H1 (cell line): ENCODE measurements at regions not wholly inside any gene's neighbourhood (a gene's known extent, or its start where the extent isn't known, plus 50 kb on each side); places are given as distances from the start of the nearest gene placed in this dataset.

ENCODE experiments used
- CTCF ChIA-PET: fragments of 300-600 bp; sonication (Branson Sonifier 250); formaldehyde crosslinking; loops from one replicate; lab custom pipeline; 2021; ENCODE audit not compliant: partially characterized antibody; lab: Charles Lee
- POLR2A ChIA-PET: fragments of 300-600 bp; sonication (Branson Sonifier 250); formaldehyde crosslinking; loops from one replicate; lab custom pipeline; 2021; ENCODE audit warnings: inconsistent platforms; ENCODE audit not compliant: partially characterized antibody; lab: Charles Lee
- DNase-seq, 2 experiments: peaks; one replicate each; pipeline versions ENCODE4 v3.0.0 to v3.0.0-alpha.2; 2010 to 2022; ENCODE audit warnings: low spot score in 2 of 2, low read depth in 1 of 2, mixed read lengths in 1 of 2
- FAIRE-seq: peaks from 2 replicates; lab custom pipeline; 2011; peaks lifted over from hg19 to GRCh38; lab: Jason Lieb, UNC
- H2AFZ ChIP-seq: 2 replicates; pipeline ENCODE4 v1.8.1; 2012; ENCODE audit warnings: low read length, inconsistent platforms
- H2AK5ac ChIP-seq: 2 replicates; pipeline ENCODE4 v1.6.1; 2013; ENCODE audit warnings: low read depth, low read length
- H2BK120ac ChIP-seq: replicated peaks from 2 replicates; pipeline ENCODE3; 2013; ENCODE audit warnings: low read depth, low read length, inconsistent platforms
- H2BK12ac ChIP-seq: 2 replicates; pipeline ENCODE4 v1.6.1; 2013; ENCODE audit warnings: low read depth, low read length
- H2BK15ac ChIP-seq: 2 replicates; pipeline ENCODE4 v1.6.1; 2013; ENCODE audit warnings: low read length
- H2BK20ac ChIP-seq: 2 replicates; pipeline ENCODE4 v1.6.1; 2013; ENCODE audit warnings: low read length
- H2BK5ac ChIP-seq: 2 replicates; pipeline ENCODE4 v1.6.1; 2013; ENCODE audit warnings: low read depth, low read length
- H3K14ac ChIP-seq: 2 replicates; pipeline ENCODE4 v1.6.1; 2013; ENCODE audit warnings: inconsistent platforms; ENCODE audit not compliant: insufficient read length
- H3K18ac ChIP-seq: 2 replicates; pipeline ENCODE4 v1.6.1; 2013; ENCODE audit warnings: low read length; ENCODE audit errors: extremely low read depth
- H3K23ac ChIP-seq: 2 replicates; pipeline ENCODE4 v1.6.1; 2013; ENCODE audit warnings: inconsistent platforms; ENCODE audit not compliant: insufficient read length
- H3K23me2 ChIP-seq: 2 replicates; pipeline ENCODE4 v1.6.1; 2013; ENCODE audit warnings: low read depth, low read length
- H3K27ac ChIP-seq: 2 replicates; pipeline ENCODE4 v1.6.1; 2011; ENCODE audit warnings: low read depth, low read length, inconsistent platforms
- H3K27me3 ChIP-seq, 4 experiments: replicated peaks in 1 of 4; 1 replicate in 1 of 4; 2 replicates in 3 of 4; pipeline versions ENCODE4 v1.6.1 to v1.8.1; 2011 to 2013; ENCODE audit warnings: low read length in 3 of 4, mild to moderate bottlenecking in 3 of 4, inconsistent platforms in 2 of 4, mixed read lengths in 2 of 4, moderate library complexity in 1 of 4; ENCODE audit not compliant: control insufficient read depth in 3 of 4, insufficient read depth in 3 of 4; ENCODE audit errors: extremely low read depth in 1 of 4
- H3K36me3 ChIP-seq, 4 experiments: 2 replicates each; pipeline versions ENCODE4 v1.6.1 to v1.8.1; 2011 to 2013; ENCODE audit warnings: mild to moderate bottlenecking in 4 of 4, low read length in 3 of 4, moderate library complexity in 2 of 4, control low read depth in 1 of 4, inconsistent platforms in 1 of 4; ENCODE audit not compliant: insufficient read depth in 4 of 4, control insufficient read depth in 2 of 4
- H3K4ac ChIP-seq: replicated peaks from 2 replicates; pipeline ENCODE3; 2013; ENCODE audit warnings: low read length, low read depth, mixed read lengths, inconsistent platforms; ENCODE audit not compliant: insufficient read length
- H3K4me1 ChIP-seq, 4 experiments: replicated peaks in 1 of 4; 1 replicate in 1 of 4; 2 replicates in 3 of 4; pipeline versions ENCODE4 v1.6.1 to v1.8.1; 2011 to 2013; ENCODE audit warnings: low read length in 3 of 4, inconsistent platforms in 2 of 4, mixed read lengths in 1 of 4; ENCODE audit not compliant: insufficient read depth in 4 of 4, control insufficient read depth in 3 of 4
- H3K4me2 ChIP-seq, 2 experiments: 2 replicates each; pipeline versions ENCODE4 v1.6.1 to v1.8.1; 2011 to 2013; ENCODE audit warnings: low read depth in 2 of 2, low read length in 2 of 2, control low read depth in 1 of 2, inconsistent platforms in 1 of 2, mild to moderate bottlenecking in 1 of 2; ENCODE audit not compliant: insufficient read depth in 1 of 2
- H3K4me3 ChIP-seq, 4 experiments: fragments of 200-600, 300-600 bp in 1 of 4; sonication (generic), shearing (Covaris generic), sonication (Bioruptor Twin) in 1 of 4; 2 replicates each; pipeline versions ENCODE4 v1.5.1 to v1.8.1; 2011 to 2016; ENCODE audit warnings: low read length in 4 of 4, low read depth in 3 of 4, control low read depth in 2 of 4, inconsistent platforms in 2 of 4, mild to moderate bottlenecking in 2 of 4, mixed read lengths in 1 of 4, moderate library complexity in 1 of 4; ENCODE audit not compliant: insufficient read depth in 2 of 4; ENCODE audit errors: extremely low read depth in 1 of 4
- H3K56ac ChIP-seq: replicated peaks from 2 replicates; pipeline ENCODE3; 2013; ENCODE audit warnings: low read depth, mild to moderate bottlenecking, mixed read lengths, low read length, inconsistent platforms; ENCODE audit not compliant: insufficient read length
- H3K79me1 ChIP-seq: 2 replicates; pipeline ENCODE4 v1.6.1; 2013; ENCODE audit warnings: low read depth, low read length, control low read depth
- H3K79me2 ChIP-seq, 2 experiments: 2 replicates each; pipeline versions ENCODE4 v1.6.1 to v1.8.1; 2012 to 2013; ENCODE audit warnings: low read length in 2 of 2, mild to moderate bottlenecking in 2 of 2, inconsistent platforms in 1 of 2; ENCODE audit not compliant: insufficient read depth in 2 of 2, control insufficient read depth in 1 of 2
- H3K9ac ChIP-seq, 4 experiments: replicated peaks in 1 of 4; 1 replicate in 1 of 4; 2 replicates in 3 of 4; pipeline versions ENCODE4 v1.6.1 to v1.8.1; 2011 to 2013; ENCODE audit warnings: low read depth in 3 of 4, low read length in 3 of 4, control low read depth in 2 of 4, mild to moderate bottlenecking in 2 of 4, moderate library complexity in 2 of 4, inconsistent platforms in 1 of 4; ENCODE audit errors: extremely low read depth in 1 of 4
- H3K9me3 ChIP-seq, 2 experiments: 2 replicates each; pipeline versions ENCODE4 v1.6.1 to v1.8.1; 2012 to 2013; ENCODE audit warnings: mild to moderate bottlenecking in 2 of 2, moderate library complexity in 2 of 2, control low read depth in 1 of 2, inconsistent platforms in 1 of 2, low read depth in 1 of 2, low read length in 1 of 2, mixed read lengths in 1 of 2; ENCODE audit not compliant: insufficient read depth in 2 of 2
- H4K20me1 ChIP-seq, 2 experiments: replicated peaks in 1 of 2; 2 replicates each; pipeline versions ENCODE3 to v1.8.1; 2011 to 2013; ENCODE audit warnings: inconsistent platforms in 2 of 2, low read length in 2 of 2, mild to moderate bottlenecking in 1 of 2; ENCODE audit not compliant: insufficient read depth in 2 of 2, control insufficient read depth in 1 of 2
- H4K5ac ChIP-seq: 2 replicates; pipeline ENCODE4 v1.6.1; 2013; ENCODE audit warnings: low read length, low read depth, mixed read lengths, inconsistent platforms; ENCODE audit not compliant: insufficient read length
- H4K8ac ChIP-seq: 2 replicates; pipeline ENCODE4 v1.8.0; 2013; ENCODE audit warnings: mild to moderate bottlenecking, moderate library complexity, low read length, inconsistent platforms; ENCODE audit not compliant: insufficient read depth; ENCODE audit errors: extremely low read depth
- H4K91ac ChIP-seq: replicated peaks from 2 replicates; pipeline ENCODE3; 2013; ENCODE audit warnings: low read length, mixed read lengths, inconsistent platforms; ENCODE audit not compliant: insufficient read length
- ASH2L ChIP-seq: fragments of 200-600, 300-600 bp; sonication (generic); IDR thresholded peaks from one replicate; pipeline ENCODE4 v1.7.1; 2017; ENCODE audit warnings: low read length
- BCL11A ChIP-seq, 2 experiments: IDR thresholded peaks; one replicate each; pipeline ENCODE4 v1.6.1; 2011; ENCODE audit warnings: low read depth in 2 of 2, low read length in 2 of 2, mild to moderate bottlenecking in 2 of 2
- CBX8 ChIP-seq: fragments of 300-800, 300-1000 bp; sonication (generic); IDR thresholded peaks from 2 replicates; pipeline ENCODE4 v1.7.1; 2016; ENCODE audit warnings: low read depth, low read length, borderline replicate concordance
- CHD1 ChIP-seq: IDR thresholded peaks from 2 replicates; pipeline ENCODE4 v1.6.1; 2012; ENCODE audit warnings: low read depth, low read length, improper control_type of control experiment
- GTF2F1 ChIP-seq: IDR thresholded peaks from 2 replicates; pipeline ENCODE4 v1.6.1; 2012; ENCODE audit warnings: low read depth, low read length, improper control_type of control experiment, borderline replicate concordance
- HDAC6 ChIP-seq: IDR thresholded peaks from one replicate; pipeline ENCODE4 v1.7.1; 2012; ENCODE audit warnings: low read depth, mild to moderate bottlenecking, inconsistent platforms, low read length, moderate library complexity
- NRF1 ChIP-seq: IDR thresholded peaks from 2 replicates; pipeline ENCODE4 v1.6.1; 2011; ENCODE audit warnings: mild to moderate bottlenecking, low read depth, low read length, improper control_type of control experiment
- SP1 ChIP-seq: IDR thresholded peaks from 2 replicates; pipeline ENCODE4 v1.6.1; 2011; ENCODE audit warnings: low read depth, low read length
- SUZ12 ChIP-seq: fragments of 200-600 bp; sonication (generic); IDR thresholded peaks from 2 replicates; pipeline ENCODE4 v1.6.1; 2012; ENCODE audit warnings: mild to moderate bottlenecking, inconsistent platforms, low read length, moderate library complexity, mixed read lengths
- TCF12 ChIP-seq: IDR thresholded peaks from 2 replicates; pipeline ENCODE4 v1.6.1; 2011; ENCODE audit warnings: low read depth, mild to moderate bottlenecking, low read length
- YY1 ChIP-seq: IDR thresholded peaks from 2 replicates; pipeline ENCODE4 v1.6.1; 2011; ENCODE audit warnings: low read depth, mild to moderate bottlenecking, low read length
- ZNF274 ChIP-seq: IDR thresholded peaks from 2 replicates; pipeline ENCODE4 v1.7.0; 2012; ENCODE audit warnings: low read length, borderline replicate concordance; ENCODE audit errors: extremely low read depth
- WGBS, 2 experiments: shearing (Covaris generic) in 1 of 2; methylation state at CpG; one replicate each; pipeline versions ENCODE4 v1.1.6 to v1.1.7; 2013 to 2015; ENCODE audit warnings: low lambda C conversion rate in 2 of 2, mixed read lengths in 2 of 2, inconsistent platforms in 1 of 2, low coverage in 1 of 2, missing lambda C conversion rate in 1 of 2; ENCODE audit not compliant: insufficient replicate concordance in 2 of 2, insufficient coverage in 1 of 2, insufficient read length in 1 of 2; ENCODE audit errors: extremely low coverage in 1 of 2, missing lambda C conversion rate in 1 of 2; 5-methylcytosine and 5-hydroxymethylcytosine counted together
- TF ChIP-seq, protein P1 (sequence below): IDR thresholded peaks from 2 replicates; pipeline ENCODE4 v1.6.1; 2011; ENCODE audit warnings: low read depth, mild to moderate bottlenecking, low read length; ENCODE audit not compliant: insufficient read depth

DNA sequence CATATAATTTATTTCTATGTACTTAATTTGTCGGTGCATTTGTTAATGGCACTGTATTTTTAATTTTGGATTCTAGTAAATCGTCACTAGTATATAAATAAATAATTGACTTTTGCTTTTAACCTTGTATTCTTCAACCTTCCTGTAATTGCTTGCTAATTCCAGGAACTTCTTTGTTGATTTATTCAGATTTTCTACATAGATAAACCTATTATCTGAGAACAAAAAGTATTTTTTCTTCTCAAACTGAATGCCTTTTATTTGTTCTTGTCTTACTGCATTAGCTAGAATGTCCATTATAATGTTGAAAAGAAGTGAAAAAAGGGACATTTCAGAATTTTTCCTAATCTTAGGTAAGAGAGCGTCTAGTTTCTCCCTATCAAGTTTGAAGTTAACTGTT is 839.1 kb downstream of the SH3BGRL start:
- Histone ChIP-seq H2AFZ (no peak overlapping the region), H3K79me2 (no peaks in the 10 kb centered on the region), H2BK5ac (no peak overlapping the region), H3K27me3 (no peaks in the 10 kb centered on the region), H3K4me2 (no peak overlapping the region), H2BK12ac (no peak overlapping the region), H3K9me3 (peaks cover 0 to 7% of the 10 kb centered on the region in 2 experiments; a peak in 2 of 4 replicates), H3K14ac (no peak overlapping the region), H2BK120ac (no peak overlapping the region), H4K91ac (no peak overlapping the region), H2BK20ac (no peak overlapping the region), H2AK5ac (no peak overlapping the region), H3K23ac (no peak overlapping the region), H3K4me3 (no peak overlapping the region), H3K36me3 (no peaks in the 10 kb centered on the region), H3K79me1 (no peaks in the 10 kb centered on the region), H3K27ac (no peak overlapping the region), H4K5ac (no peak overlapping the region), H3K56ac (no peak overlapping the region), H3K9ac (no peak overlapping the region), H3K18ac (no peak overlapping the region), H4K8ac (no peak overlapping the region), H3K23me2 (no peaks in the 10 kb centered on the region), H3K4me1 (no peaks in the 10 kb centered on the region), H2BK15ac (no peak overlapping the region), H3K4ac (no peak overlapping the region), H4K20me1 (no peaks in the 10 kb centered on the region)
- POLR2A ChIA-PET = no interaction called here
- FAIRE-seq (no peak), DNase-seq (no peak)
- CTCF ChIA-PET = no interaction called here
- no peak for TF ChIP-seq HDAC6
- TF ChIP-seq NRF1 = no peak
- TF ChIP-seq CBX8 = no peak
- no peak for TF ChIP-seq GTF2F1
- TF ChIP-seq YY1 = no peak
- TF ChIP-seq, protein P1, sequence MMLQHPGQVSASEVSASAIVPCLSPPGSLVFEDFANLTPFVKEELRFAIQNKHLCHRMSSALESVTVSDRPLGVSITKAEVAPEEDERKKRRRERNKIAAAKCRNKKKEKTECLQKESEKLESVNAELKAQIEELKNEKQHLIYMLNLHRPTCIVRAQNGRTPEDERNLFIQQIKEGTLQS = no peak
- TF ChIP-seq ASH2L = no peak
- no peak for TF ChIP-seq SUZ12
- TF ChIP-seq ZNF274 = no peak
- TF ChIP-seq TCF12 = no peak
- no peak for TF ChIP-seq CHD1
- no peak for TF ChIP-seq BCL11A (IDR thresholded peaks at IDR 0.05; ENCODE audit: low read depth in 2 of 2, low read length in 2 of 2)
- TF ChIP-seq SP1 = no peak
- 87% methylated on average over 3 of the region's 3 CpGs; no CpG with 5 or more reads in 1 of the 2 experiments for WGBS, 2 experiments
